ENCODE measurements at regions not wholly inside any gene's neighbourhood (a gene's known extent, or its start where the extent isn't known, plus 50 kb on each side); places are given as distances from the start of the nearest gene placed in this dataset.

- DNase-seq (no peak), ATAC-seq (no peak)
- Mint-ChIP-seq H3K4me3 (no peak overlapping the region), H3K36me3 (ENCODE audit: low read depth) (no peaks in the 10 kb centered on the region), H3K4me1 (peaks cover 13% of the 10 kb centered on the region), H3K27me3 (peaks cover 8% of the 10 kb centered on the region), H3K27ac (no peak overlapping the region)
- no peaks in the 10 kb centered on the region for H3K9me3 ChIP-seq (ENCODE audit: control insufficient read depth, low read length, poor library complexity, severe bottlenecking)
Measured at GRCh38 chr20:50298554-50299324, 108.1 kb downstream of the CEBPB start.

- no peak for DNase-seq
Measured at GRCh38 chr20:50299325-50299629, 108.6 kb downstream of the CEBPB start.

GRCh38 chr20:50301165-50301564 lies 110.5 kb downstream of the CEBPB start:
- peaks cover 18% of the 10 kb centered on the region for H3K4me1 Mint-ChIP-seq
- DNase-seq: no peak
- no peak for ATAC-seq
- peaks cover 8% of the 10 kb centered on the region for H3K27me3 Mint-ChIP-seq
- H3K4me3 Mint-ChIP-seq: no peak overlapping the region
- no peak overlapping the region for H3K27ac Mint-ChIP-seq
- no peaks in the 10 kb centered on the region for H3K9me3 ChIP-seq (ENCODE audit: control insufficient read depth, low read length, poor library complexity, severe bottlenecking)
- no peaks in the 10 kb centered on the region for H3K36me3 Mint-ChIP-seq (ENCODE audit: low read depth)

More at GRCh38 chr20:50299325-50299629, 108.6 kb downstream of the CEBPB start:
- Mint-ChIP-seq H3K4me3 (no peak overlapping the region), H3K27ac (no peak overlapping the region), H3K4me1 (peaks cover 16% of the 10 kb centered on the region), H3K36me3 (ENCODE audit: low read depth) (no peaks in the 10 kb centered on the region), H3K27me3 (peaks cover 8% of the 10 kb centered on the region)
- H3K9me3 ChIP-seq (ENCODE audit: control insufficient read depth, low read length, poor library complexity, severe bottlenecking): no peaks in the 10 kb centered on the region
- ATAC-seq: no peak

GRCh38 chr20:50301712-50302111 lies 111.1 kb downstream of the CEBPB start:
- ATAC-seq: no peak
- peaks cover 15% of the 10 kb centered on the region for H3K4me1 Mint-ChIP-seq
- DNase-seq: no peak

GRCh38 chr20:50302341-50303057 lies 111.9 kb downstream of the CEBPB start:
- H3K9me3 ChIP-seq (ENCODE audit: control insufficient read depth, low read length, poor library complexity, severe bottlenecking): no peaks in the 10 kb centered on the region
- Mint-ChIP-seq H3K36me3 (ENCODE audit: low read depth) (no peaks in the 10 kb centered on the region), H3K4me1 (peaks cover 13% of the 10 kb centered on the region), H3K4me3 (no peak overlapping the region), H3K27me3 (peaks cover 8% of the 10 kb centered on the region), H3K27ac (no peak overlapping the region)
- DNase-seq: no peak
- ATAC-seq: no peak

More at GRCh38 chr20:50301712-50302111, 111.1 kb downstream of the CEBPB start:
- no peaks in the 10 kb centered on the region for H3K36me3 Mint-ChIP-seq (ENCODE audit: low read depth)
- peaks cover 8% of the 10 kb centered on the region for H3K27me3 Mint-ChIP-seq
- no peak overlapping the region for H3K27ac Mint-ChIP-seq
- H3K9me3 ChIP-seq (ENCODE audit: control insufficient read depth, low read length, poor library complexity, severe bottlenecking): no peaks in the 10 kb centered on the region
- no peak overlapping the region for H3K4me3 Mint-ChIP-seq

- Mint-ChIP-seq H3K27ac (no peak overlapping the region), H3K4me3 (no peak overlapping the region), H3K36me3 (ENCODE audit: low read depth) (no peaks in the 10 kb centered on the region), H3K4me1 (peaks cover 6% of the 10 kb centered on the region), H3K27me3 (no peaks in the 10 kb centered on the region)
- no peak for DNase-seq
- ATAC-seq: no peak
- H3K9me3 ChIP-seq (ENCODE audit: control insufficient read depth, low read length, poor library complexity, severe bottlenecking): no peaks in the 10 kb centered on the region
Measured at GRCh38 chr20:50303573-50304500, 113.2 kb downstream of the CEBPB start.

DNA sequence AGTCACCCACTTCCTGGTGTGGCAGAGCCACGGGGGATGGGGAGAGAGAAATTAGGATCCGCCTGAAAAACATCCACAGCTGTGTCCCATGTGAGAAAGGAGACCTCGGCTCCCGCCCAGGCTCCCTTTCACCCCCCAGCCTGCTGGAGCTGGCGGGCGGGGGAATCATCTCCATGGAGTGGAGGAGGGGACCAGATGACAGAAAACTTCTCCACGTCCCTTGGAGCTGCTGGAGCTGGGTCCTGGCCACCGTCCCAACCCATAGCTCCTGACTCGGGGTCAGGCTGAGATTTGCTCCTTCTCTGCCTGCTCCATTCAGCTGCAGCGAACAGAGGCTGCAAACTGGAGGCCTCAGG lies 113.8 kb downstream of the CEBPB start:
- Mint-ChIP-seq H3K4me3 (no peak overlapping the region), H3K4me1 (peaks cover 6% of the 10 kb centered on the region), H3K27ac (no peak overlapping the region), H3K36me3 (ENCODE audit: low read depth) (no peaks in the 10 kb centered on the region), H3K27me3 (no peaks in the 10 kb centered on the region)
- no peaks in the 10 kb centered on the region for H3K9me3 ChIP-seq (ENCODE audit: control insufficient read depth, low read length, poor library complexity, severe bottlenecking)
- DNase-seq (no peak), ATAC-seq (no peak)

DNA sequence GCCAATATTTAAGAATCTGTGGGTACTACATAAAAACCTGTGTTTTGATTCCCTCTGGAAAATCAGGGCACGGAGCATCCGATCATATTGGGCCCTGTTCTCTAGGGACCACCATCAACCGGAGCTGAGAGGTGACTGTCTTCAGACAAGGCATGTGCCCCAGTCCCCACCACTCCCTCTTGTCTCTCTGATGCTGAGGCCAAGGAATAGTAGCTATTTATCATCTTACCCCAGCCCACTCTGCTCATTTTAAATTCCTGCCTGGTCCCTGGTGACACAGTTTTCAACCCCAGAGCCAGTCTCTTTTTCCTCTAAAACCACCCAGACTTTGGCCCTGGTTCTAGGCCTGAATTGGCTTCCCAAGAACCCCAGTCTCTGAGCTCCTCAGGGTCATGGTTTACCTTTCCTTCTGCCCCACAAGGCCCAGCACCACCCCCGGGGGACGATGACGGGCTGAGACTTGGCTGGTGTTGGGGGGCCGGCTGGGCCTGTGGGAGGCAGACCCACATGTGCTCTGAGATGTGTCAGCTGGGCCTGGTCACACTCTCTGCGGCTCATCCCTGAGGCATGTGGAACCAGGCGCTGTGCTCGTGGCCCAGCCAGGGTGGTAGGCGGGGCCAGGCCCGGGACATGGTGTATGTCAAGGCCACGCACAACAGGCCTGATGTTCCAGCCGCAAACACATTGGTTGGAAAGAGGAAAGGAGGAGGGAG lies 114.4 kb downstream of the CEBPB start:
- Mint-ChIP-seq H3K4me1 (peaks cover 6% of the 10 kb centered on the region), H3K36me3 (ENCODE audit: low read depth) (no peaks in the 10 kb centered on the region), H3K4me3 (no peak overlapping the region), H3K27ac (no peak overlapping the region), H3K27me3 (no peaks in the 10 kb centered on the region)
- no peak for ATAC-seq
- no peak for DNase-seq
- H3K9me3 ChIP-seq (ENCODE audit: control insufficient read depth, low read length, poor library complexity, severe bottlenecking): no peaks in the 10 kb centered on the region

DNA sequence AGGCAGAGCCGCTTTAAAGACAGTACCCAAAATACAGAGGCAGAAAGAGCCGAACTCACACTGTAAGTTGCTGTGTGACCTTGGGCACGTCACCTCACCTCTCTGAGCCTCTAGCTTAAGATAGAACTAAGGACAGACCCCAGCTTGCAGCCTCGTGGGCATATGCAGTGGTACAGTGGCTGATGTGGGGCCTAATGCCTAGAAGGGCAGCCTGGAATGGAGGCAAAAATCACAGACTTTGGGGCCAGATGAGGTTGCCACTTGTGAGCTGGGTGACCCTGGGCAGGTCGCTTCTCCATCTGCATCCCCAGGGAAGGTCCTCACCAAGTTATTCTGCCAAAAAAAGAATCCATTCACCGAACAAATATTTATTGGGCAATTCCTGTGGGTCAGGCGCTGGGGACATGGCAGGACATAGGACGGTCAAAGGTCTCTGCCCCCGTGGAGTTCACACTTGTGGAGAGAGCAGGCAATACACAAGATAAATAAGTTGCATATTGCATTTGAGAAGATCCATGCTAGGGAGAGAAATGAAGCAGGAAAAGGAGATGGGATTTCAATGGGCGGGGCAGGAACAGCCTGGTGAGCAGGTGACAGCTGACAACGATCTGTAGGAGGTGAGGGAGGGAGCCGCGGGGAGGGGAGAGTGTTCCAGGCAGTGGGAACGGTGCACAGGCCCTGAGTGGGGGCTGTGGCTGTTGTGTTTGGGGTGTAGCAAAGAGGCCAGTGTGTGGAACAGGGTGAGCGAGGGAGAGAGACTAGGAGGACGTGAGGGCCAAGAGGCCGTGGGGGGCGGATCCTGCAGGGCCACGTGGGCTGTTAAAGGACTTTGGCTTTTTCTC lies 115.2 kb downstream of the CEBPB start:
- no peaks in the 10 kb centered on the region for H3K36me3 Mint-ChIP-seq (ENCODE audit: low read depth)
- ATAC-seq: no peak

GRCh38 chr20:50306478-50307423 lies 116.1 kb downstream of the CEBPB start:
- no peaks in the 10 kb centered on the region for H3K36me3 Mint-ChIP-seq (ENCODE audit: low read depth)
- H3K4me3 Mint-ChIP-seq: no peak overlapping the region
- H3K27ac Mint-ChIP-seq: no peak overlapping the region
- peaks cover 6% of the 10 kb centered on the region for H3K4me1 Mint-ChIP-seq
- ATAC-seq (no peak), DNase-seq (no peak)
- no peaks in the 10 kb centered on the region for H3K9me3 ChIP-seq (ENCODE audit: control insufficient read depth, low read length, poor library complexity, severe bottlenecking)
- peaks cover 5% of the 10 kb centered on the region for H3K27me3 Mint-ChIP-seq

More for the DNA sequence above, 115.2 kb downstream of the CEBPB start:
- DNase-seq: no peak
- Mint-ChIP-seq H3K4me1 (peaks cover 6% of the 10 kb centered on the region), H3K4me3 (no peak overlapping the region), H3K27me3 (peaks cover 2% of the 10 kb centered on the region), H3K27ac (no peak overlapping the region)
- H3K9me3 ChIP-seq (ENCODE audit: control insufficient read depth, low read length, poor library complexity, severe bottlenecking): no peaks in the 10 kb centered on the region

- H3K9me3 ChIP-seq (ENCODE audit: control insufficient read depth, low read length, poor library complexity, severe bottlenecking): no peaks in the 10 kb centered on the region
- no peak for ATAC-seq
Measured at GRCh38 chr20:50308166-50308512, 117.5 kb downstream of the CEBPB start.

More at GRCh38 chr20:50308166-50308512, 117.5 kb downstream of the CEBPB start:
- H3K4me3 Mint-ChIP-seq: no peak overlapping the region
- no peaks in the 10 kb centered on the region for H3K36me3 Mint-ChIP-seq (ENCODE audit: low read depth)
- H3K27me3 Mint-ChIP-seq: peaks cover 16% of the 10 kb centered on the region
- H3K4me1 Mint-ChIP-seq: peaks cover 6% of the 10 kb centered on the region
- no peak overlapping the region for H3K27ac Mint-ChIP-seq
- DNase-seq: no peak
